ENCODE measurements at regions not wholly inside any gene's neighbourhood (a gene's known extent, or its start where the extent isn't known, plus 50 kb on each side); places are given as distances from the start of the nearest gene placed in this dataset.

GRCh38 chr15:60076582-60077276 lies 72.6 kb downstream of the FOXB1 start:
- Histone ChIP-seq H3K4me3 (ENCODE audit: low read depth in 1 of 2, low read length in 1 of 2) (no peak overlapping the region), H3K9me3 (no peaks in the 10 kb centered on the region)
- no peak for TF ChIP-seq CTCF (IDR thresholded peaks at IDR 0.05)

GRCh38 chr15:60077581-60078359 lies 73.7 kb downstream of the FOXB1 start:
- no peak overlapping the region for H3K4me3 ChIP-seq (ENCODE audit: low read depth in 1 of 2, low read length in 1 of 2)
- no peaks in the 10 kb centered on the region for H3K27me3 ChIP-seq
- H3K9me3 ChIP-seq = no peaks in the 10 kb centered on the region
- no peak overlapping the region for H3K27ac ChIP-seq
- no peaks in the 10 kb centered on the region for H3K36me3 ChIP-seq
- no peak for TF ChIP-seq CTCF (IDR thresholded peaks at IDR 0.05)
- H3K4me1 ChIP-seq (ENCODE audit: control insufficient read depth in 1 of 2, insufficient read depth in 1 of 2, low read depth in 1 of 2, low read length in 1 of 2) = no peaks in the 10 kb centered on the region

More at GRCh38 chr15:60076582-60077276, 72.6 kb downstream of the FOXB1 start:
- no peak overlapping the region for H3K27ac ChIP-seq
- no peaks in the 10 kb centered on the region for H3K4me1 ChIP-seq (ENCODE audit: control insufficient read depth in 1 of 2, insufficient read depth in 1 of 2, low read depth in 1 of 2, low read length in 1 of 2)
- H3K27me3 ChIP-seq = no peaks in the 10 kb centered on the region
- no peaks in the 10 kb centered on the region for H3K36me3 ChIP-seq

GRCh38 chr15:60079210-60079609 lies 75.1 kb downstream of the FOXB1 start:
- Histone ChIP-seq H3K27me3 (no peaks in the 10 kb centered on the region), H3K9me3 (no peaks in the 10 kb centered on the region), H3K27ac (no peak overlapping the region), H3K4me1 (ENCODE audit: control insufficient read depth in 1 of 2, insufficient read depth in 1 of 2, low read depth in 1 of 2, low read length in 1 of 2) (no peaks in the 10 kb centered on the region), H3K4me3 (ENCODE audit: low read depth in 1 of 2, low read length in 1 of 2) (no peak overlapping the region), H3K36me3 (no peaks in the 10 kb centered on the region)
- TF ChIP-seq CTCF (IDR thresholded peaks at IDR 0.05) = no peak

- Histone ChIP-seq H3K4me3 (ENCODE audit: low read depth in 1 of 2, low read length in 1 of 2) (no peak overlapping the region), H3K36me3 (no peaks in the 10 kb centered on the region), H3K9me3 (no peaks in the 10 kb centered on the region), H3K27ac (no peak overlapping the region), H3K27me3 (no peaks in the 10 kb centered on the region), H3K4me1 (ENCODE audit: control insufficient read depth in 1 of 2, insufficient read depth in 1 of 2, low read depth in 1 of 2, low read length in 1 of 2) (no peaks in the 10 kb centered on the region)
- TF ChIP-seq CTCF (IDR thresholded peaks at IDR 0.05) = no peak
Observed at GRCh38 chr15:60081976-60082375, 77.9 kb downstream of the FOXB1 start.

- Histone ChIP-seq H3K36me3 (no peaks in the 10 kb centered on the region), H3K4me3 (ENCODE audit: low read depth in 1 of 2, low read length in 1 of 2) (no peak overlapping the region)
Observed at GRCh38 chr15:60083318-60083717, 79.2 kb downstream of the FOXB1 start.

More at GRCh38 chr15:60083318-60083717, 79.2 kb downstream of the FOXB1 start:
- H3K27ac ChIP-seq = no peak overlapping the region
- H3K9me3 ChIP-seq = no peaks in the 10 kb centered on the region
- H3K4me1 ChIP-seq (ENCODE audit: control insufficient read depth in 1 of 2, insufficient read depth in 1 of 2, low read depth in 1 of 2, low read length in 1 of 2) = no peaks in the 10 kb centered on the region
- no peaks in the 10 kb centered on the region for H3K27me3 ChIP-seq
- TF ChIP-seq CTCF (IDR thresholded peaks at IDR 0.05) = no peak
